ENCODE measurements at regions not wholly inside any gene's neighbourhood (a gene's known extent, or its start where the extent isn't known, plus 50 kb on each side); places are given as distances from the start of the nearest gene placed in this dataset.
"Not testable (repeated sequence)": the region's sequence is repeated elsewhere in the genome, so short reads cannot be mapped to it uniquely, and the experiment has no call there.

GRCh38 chr7:69515495-69516212 lies 82.6 kb upstream of the AUTS2 start:
- no peak for FAIRE-seq

- no peak for FAIRE-seq
Measured at GRCh38 chr7:69516238-69516820, 81.9 kb upstream of the AUTS2 start.

- no peak for FAIRE-seq
Measured at GRCh38 chr7:69517985-69518704, 80.1 kb upstream of the AUTS2 start.

GRCh38 chr7:69518705-69519077 lies 79.6 kb upstream of the AUTS2 start:
- FAIRE-seq, result no peak

- no peak for FAIRE-seq
Measured at GRCh38 chr7:69526570-69526969, 71.7 kb upstream of the AUTS2 start.

- no peak for FAIRE-seq
Measured at GRCh38 chr7:69527706-69528105, 70.6 kb upstream of the AUTS2 start.

GRCh38 chr7:69531050-69531449 lies 67.2 kb upstream of the AUTS2 start:
- FAIRE-seq, result no peak

GRCh38 chr7:69534461-69535041 lies 63.7 kb upstream of the AUTS2 start:
- FAIRE-seq, result no peak

- FAIRE-seq, result no peak
Measured at GRCh38 chr7:69537691-69538090, 60.6 kb upstream of the AUTS2 start.

GRCh38 chr7:69539531-69539930 lies 58.7 kb upstream of the AUTS2 start:
- FAIRE-seq, result no peak

GRCh38 chr7:69540287-69540686 lies 58.0 kb upstream of the AUTS2 start:
- FAIRE-seq, result no peak

GRCh38 chr7:69541779-69542432 lies 56.4 kb upstream of the AUTS2 start:
- not testable (repeated sequence) for FAIRE-seq

- no peak for FAIRE-seq
Measured at GRCh38 chr7:69545175-69545574, 53.1 kb upstream of the AUTS2 start.
